GM23248 (cell line): ENCODE measurements at regions not wholly inside any gene's neighbourhood (a gene's known extent, or its start where the extent isn't known, plus 50 kb on each side); places are given as distances from the start of the nearest gene placed in this dataset.

Experiments
- DNase-seq: peaks from one replicate; pipeline ENCODE4 v3.0.0-alpha.2; 2015
- H2AFZ ChIP-seq: fragments of 200-600 bp; sonication (generic); 2 replicates; pipeline ENCODE4 v1.6.1; 2016; ENCODE audit warnings: antibody characterized with exemption
- H3F3A ChIP-seq: fragments of 200-600 bp; sonication (generic); 2 replicates; pipeline ENCODE4 v1.6.1; 2016; ENCODE audit warnings: mild to moderate bottlenecking, antibody characterized with exemption, mixed run types; ENCODE audit not compliant: insufficient read depth
- H3K27ac ChIP-seq: fragments of 200-600 bp; sonication (generic); 2 replicates; pipeline ENCODE4 v1.5.1; 2016; ENCODE audit warnings: mild to moderate bottlenecking
- H3K27me3 ChIP-seq: fragments of 200-600 bp; sonication (generic); replicated peaks from 2 replicates; pipeline ENCODE4 v1.6.1; 2016; ENCODE audit warnings: mild to moderate bottlenecking; ENCODE audit not compliant: insufficient read depth
- H3K36me3 ChIP-seq: fragments of 200-600 bp; sonication (generic); 2 replicates; pipeline ENCODE4 v1.6.1; 2016; ENCODE audit warnings: low read depth, mild to moderate bottlenecking
- H3K4me1 ChIP-seq: fragments of 200-600 bp; sonication (generic); 2 replicates; pipeline ENCODE4 v1.6.1; 2016; ENCODE audit warnings: mild to moderate bottlenecking; ENCODE audit not compliant: insufficient read depth
- H3K4me2 ChIP-seq: fragments of 200-600 bp; sonication (generic); one replicate; pipeline ENCODE4 v1.6.1; 2016; ENCODE audit warnings: mild to moderate bottlenecking; ENCODE audit not compliant: unreplicated experiment
- H3K4me3 ChIP-seq: fragments of 200-600 bp; sonication (generic); 2 replicates; pipeline ENCODE4 v1.5.1; 2016; ENCODE audit warnings: mild to moderate bottlenecking
- H3K79me2 ChIP-seq: fragments of 200-600 bp; sonication (generic); 2 replicates; pipeline ENCODE4 v1.6.1; 2016; ENCODE audit warnings: mild to moderate bottlenecking; ENCODE audit not compliant: insufficient read depth
- H3K9ac ChIP-seq: fragments of 200-600 bp; sonication (generic); 2 replicates; pipeline ENCODE4 v1.6.1; 2016; ENCODE audit warnings: mild to moderate bottlenecking
- H3K9me2 ChIP-seq: fragments of 200-600 bp; sonication (generic); 2 replicates; pipeline ENCODE4 v1.6.1; 2016; ENCODE audit warnings: mixed run types, mild to moderate bottlenecking, moderate library complexity; ENCODE audit not compliant: insufficient read depth
- H3K9me3 ChIP-seq: fragments of 200-600 bp; sonication (generic); one replicate; pipeline ENCODE4 v1.6.1; 2017; ENCODE audit warnings: low read depth
- H4K20me1 ChIP-seq: fragments of 200-600 bp; sonication (generic); 2 replicates; pipeline ENCODE4 v1.6.0; 2016; ENCODE audit not compliant: insufficient read depth
- EZH2 ChIP-seq: fragments of 200-600 bp; sonication (generic); IDR thresholded peaks from 2 replicates; pipeline ENCODE4 v1.6.1; 2018; ENCODE audit warnings: antibody characterized with exemption, mild to moderate bottlenecking; ENCODE audit not compliant: insufficient read depth, poor library complexity, severe bottlenecking
- EZH2phosphoT487 ChIP-seq: fragments of 200-600 bp; sonication (generic); IDR thresholded peaks from 2 replicates; pipeline ENCODE4 v1.6.1; 2018; ENCODE audit warnings: antibody characterized with exemption, moderate library complexity, mild to moderate bottlenecking, low read depth; ENCODE audit not compliant: insufficient read depth
- WGBS, 2 experiments: methylation state at CpG; one replicate each; pipeline ENCODE4 v1.1.6; 2015 to 2017; ENCODE audit warnings: low lambda C conversion rate in 2 of 2, low coverage in 1 of 2; ENCODE audit errors: missing lambda C conversion rate in 2 of 2; 5-methylcytosine and 5-hydroxymethylcytosine counted together
- in situ Hi-C: fragments of 300-500 bp; cut with MboI; formaldehyde crosslinking; loops from 2 replicates; pipeline ENCODE4 v1.15.0; 2020

DNA sequence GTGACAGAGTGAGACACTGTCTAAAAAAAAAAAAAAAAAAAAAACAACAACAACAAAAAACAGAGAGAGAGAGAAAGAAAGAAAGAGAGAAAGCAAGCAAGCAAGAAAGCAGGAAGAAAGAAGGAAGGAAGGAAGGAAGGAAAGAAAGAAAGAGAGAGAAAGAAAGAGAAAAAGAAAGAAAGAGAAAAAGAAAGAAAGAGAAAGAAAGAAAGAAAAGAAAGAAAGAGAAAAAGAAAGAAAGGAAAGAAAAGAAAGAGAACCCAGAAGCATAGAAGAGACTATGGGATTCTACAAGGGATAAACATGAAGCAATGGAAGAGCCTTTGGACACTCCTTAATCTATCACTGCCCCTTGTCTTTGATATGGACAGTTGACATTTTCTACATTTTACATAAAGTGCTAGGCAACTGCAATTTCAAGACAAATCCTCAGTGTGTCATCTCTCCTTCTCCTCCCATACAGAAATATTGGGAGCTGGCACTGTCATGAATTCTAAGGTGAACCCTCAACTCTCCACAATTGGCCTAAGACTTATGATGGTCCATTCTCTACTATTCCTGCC lies 151.9 kb upstream of the CPM start:
- H3K9ac ChIP-seq, result no peak overlapping the region
- no peak overlapping the region for H3K4me3 ChIP-seq
- H2AFZ ChIP-seq, result no peak overlapping the region
- no peak overlapping the region for H3K4me2 ChIP-seq
- no peaks in the 10 kb centered on the region for H3K9me3 ChIP-seq
- no peak for DNase-seq
- TF ChIP-seq EZH2phosphoT487 (no peak), EZH2 (no peak)
- H3K4me1 ChIP-seq, result no peaks in the 10 kb centered on the region
- no peaks in the 10 kb centered on the region for H3K9me2 ChIP-seq
- no peaks in the 10 kb centered on the region for H3K79me2 ChIP-seq
- in situ Hi-C loops, result no loop called here
- H3K27me3 ChIP-seq, result no peaks in the 10 kb centered on the region; the same call in 1 of the 2 replicates
- no peaks in the 10 kb centered on the region for H3K36me3 ChIP-seq
- H3K27ac ChIP-seq, result no peak overlapping the region
- H4K20me1 ChIP-seq, result no peaks in the 10 kb centered on the region
- H3F3A ChIP-seq, result no peaks in the 10 kb centered on the region

DNA sequence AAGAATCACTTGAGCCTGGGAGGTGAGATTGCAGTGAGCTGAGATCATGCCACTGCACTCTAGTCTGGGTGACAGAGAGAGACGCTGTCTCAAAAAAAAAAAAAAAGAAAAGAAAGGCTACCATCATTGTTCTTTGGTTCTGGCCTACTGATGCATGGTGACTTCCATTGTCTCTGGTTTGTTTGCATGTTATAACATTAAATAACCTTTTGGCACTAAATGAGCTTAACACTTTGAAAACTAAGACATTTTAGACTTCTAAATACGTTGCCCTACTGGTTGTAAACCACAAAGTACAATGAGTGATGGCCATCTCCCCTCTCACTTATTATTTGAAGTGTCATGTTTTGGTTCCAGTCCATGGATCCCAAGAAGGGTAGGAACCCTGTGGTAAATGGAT lies 152.9 kb upstream of the CPM start:
- in situ Hi-C loops, result no loop called here
- WGBS, 2 experiments, result 65 to 76% methylated on average over 2 of the region's 2 CpGs

DNA sequence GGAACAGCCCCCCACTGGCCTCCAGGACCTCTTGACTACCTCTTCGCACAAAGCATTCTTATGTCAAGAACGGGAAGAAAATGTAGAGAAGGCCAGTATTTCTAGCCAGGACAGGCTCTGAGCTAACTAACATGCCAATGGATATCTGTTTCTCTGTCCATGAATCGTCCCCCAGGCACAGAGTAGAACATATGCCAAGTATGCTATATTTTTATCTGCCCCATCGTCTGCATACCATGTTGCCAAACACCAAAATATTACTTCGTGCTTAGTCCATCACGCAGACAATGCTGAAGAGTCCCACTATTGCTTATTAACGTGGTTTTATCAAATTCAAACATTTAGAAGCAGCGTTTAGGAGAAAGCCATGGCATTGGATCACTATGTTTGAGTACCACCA lies 151.4 kb upstream of the CPSF6 start:
- H3F3A ChIP-seq, result no peaks in the 10 kb centered on the region
- H3K4me1 ChIP-seq, result no peaks in the 10 kb centered on the region
- H3K9me3 ChIP-seq, result no peaks in the 10 kb centered on the region
- H3K9ac ChIP-seq, result no peak overlapping the region
- in situ Hi-C loops, result no loop called here
- no peak for TF ChIP-seq EZH2
- no peak for TF ChIP-seq EZH2phosphoT487
- H3K4me2 ChIP-seq, result no peak overlapping the region
- no peaks in the 10 kb centered on the region for H3K36me3 ChIP-seq
- H2AFZ ChIP-seq, result no peak overlapping the region
- peaks cover 20% of the 10 kb centered on the region for H3K27me3 ChIP-seq
- DNase-seq, result no peak
- H3K9me2 ChIP-seq, result no peaks in the 10 kb centered on the region
- H3K79me2 ChIP-seq, result no peaks in the 10 kb centered on the region
- 58 to 63% methylated on average over 8 of the region's 8 CpGs for WGBS, 2 experiments
- H4K20me1 ChIP-seq, result no peaks in the 10 kb centered on the region
- no peak overlapping the region for H3K4me3 ChIP-seq
- no peak overlapping the region for H3K27ac ChIP-seq

More for the DNA sequence above, 152.9 kb upstream of the CPM start:
- Histone ChIP-seq H3K36me3 (no peaks in the 10 kb centered on the region), H3K9me3 (no peaks in the 10 kb centered on the region), H4K20me1 (no peaks in the 10 kb centered on the region), H3F3A (no peaks in the 10 kb centered on the region), H3K27ac (no peak overlapping the region), H3K27me3 (peaks cover 6% of the 10 kb centered on the region; the same call in 1 of the 2 replicates), H3K4me1 (no peaks in the 10 kb centered on the region), H2AFZ (no peak overlapping the region), H3K4me3 (no peak overlapping the region), H3K4me2 (no peak overlapping the region), H3K9me2 (no peaks in the 10 kb centered on the region), H3K79me2 (no peaks in the 10 kb centered on the region), H3K9ac (no peak overlapping the region)
- no peak for DNase-seq
- TF ChIP-seq EZH2 (no peak), EZH2phosphoT487 (no peak)

DNA sequence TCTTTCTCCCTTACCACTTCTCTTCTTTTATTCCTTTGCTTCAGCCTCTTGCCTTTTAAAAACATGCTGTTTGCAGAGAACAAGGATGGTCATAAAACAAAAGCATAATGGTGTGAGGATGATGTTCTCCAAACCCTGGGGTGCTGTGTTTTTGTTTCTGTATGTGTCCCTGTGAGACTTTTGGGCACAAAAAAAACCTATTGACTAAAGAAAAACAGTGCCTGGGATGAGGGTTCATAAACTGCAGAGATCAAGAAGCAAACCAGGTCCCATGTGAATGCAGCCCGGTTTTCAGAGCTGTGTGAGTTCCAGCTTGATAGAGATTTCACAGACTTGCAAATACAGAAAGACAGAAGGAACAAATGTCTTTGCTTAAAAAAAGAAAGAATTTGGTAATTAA lies 148.6 kb upstream of the CPSF6 start:
- Histone ChIP-seq H3K4me2 (no peak overlapping the region), H3K9me2 (no peaks in the 10 kb centered on the region), H3K4me1 (no peaks in the 10 kb centered on the region), H3K4me3 (no peak overlapping the region), H3F3A (no peaks in the 10 kb centered on the region), H3K9ac (no peak overlapping the region), H3K79me2 (no peaks in the 10 kb centered on the region), H3K36me3 (no peaks in the 10 kb centered on the region), H2AFZ (no peak overlapping the region), H3K9me3 (no peaks in the 10 kb centered on the region), H3K27ac (no peak overlapping the region), H4K20me1 (no peaks in the 10 kb centered on the region), H3K27me3 (peaks cover 30% of the 10 kb centered on the region)
- in situ Hi-C loops, result no loop called here
- DNase-seq, result no peak
- 5 to 6% methylated on average over 1 of the region's 1 CpG for WGBS, 2 experiments
- TF ChIP-seq EZH2, result no peak
- no peak for TF ChIP-seq EZH2phosphoT487

DNA sequence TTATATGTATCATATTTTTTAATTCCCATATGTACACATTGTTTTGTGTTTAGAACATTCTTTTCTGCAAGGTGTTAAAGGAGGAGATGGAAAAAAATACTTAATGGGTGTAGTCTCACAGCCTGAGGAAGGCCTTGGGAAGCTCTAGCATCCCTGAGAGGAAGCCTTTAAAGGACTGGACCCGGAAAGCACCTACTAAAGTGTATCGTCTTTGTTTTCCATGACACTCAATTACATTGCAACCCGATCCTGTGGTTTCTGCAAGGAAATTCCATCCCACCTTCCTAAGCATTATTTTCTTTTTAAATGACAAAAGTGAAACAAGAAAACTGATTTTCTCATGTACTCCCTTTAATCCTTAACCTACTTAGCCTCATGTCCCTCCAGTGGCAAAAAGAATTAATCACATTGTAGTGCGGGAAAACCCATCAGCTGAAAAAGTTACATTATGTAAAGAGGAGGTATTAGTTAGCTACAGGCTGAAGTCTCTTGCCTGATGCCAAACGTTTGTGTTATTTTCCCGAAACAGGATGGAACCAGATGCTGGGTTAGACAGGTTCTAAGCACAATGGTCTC lies 147.8 kb upstream of the CPSF6 start:
- no peak overlapping the region for H3K9ac ChIP-seq
- no peak overlapping the region for H2AFZ ChIP-seq
- H4K20me1 ChIP-seq, result no peaks in the 10 kb centered on the region
- H3K4me1 ChIP-seq, result peaks cover 2% of the 10 kb centered on the region
- no peaks in the 10 kb centered on the region for H3K36me3 ChIP-seq
- no peaks in the 10 kb centered on the region for H3K79me2 ChIP-seq
- TF ChIP-seq EZH2phosphoT487, result no peak
- no peak for TF ChIP-seq EZH2
- H3K9me2 ChIP-seq, result no peaks in the 10 kb centered on the region
- in situ Hi-C loops, result no loop called here
- H3K4me3 ChIP-seq, result no peak overlapping the region
- no peak overlapping the region for H3K4me2 ChIP-seq
- H3K9me3 ChIP-seq, result no peaks in the 10 kb centered on the region
- H3K27ac ChIP-seq, result no peak overlapping the region
- 68 to 70% methylated on average over 6 of the region's 6 CpGs for WGBS, 2 experiments
- peaks cover 30% of the 10 kb centered on the region for H3K27me3 ChIP-seq
- H3F3A ChIP-seq, result 0 out of 2 replicates have a peak, but pooled peaks cover 2% of the 10 kb centered on the region
- DNase-seq, result no peak
